WTC11 (cell line): ENCODE measurements at regions not wholly inside any gene's neighbourhood (a gene's known extent, or its start where the extent isn't known, plus 50 kb on each side); places are given as distances from the start of the nearest gene placed in this dataset.
"Not testable (repeated sequence)": the region's sequence is repeated elsewhere in the genome, so short reads cannot be mapped to it uniquely, and the experiment has no call there.

Source experiments
- ATAC-seq: fragments of 200-7000 bp; cut with Tn5 transposase; 2 replicates; pipeline ENCODE4 v1.10.0; 2021; ENCODE audit warnings: mild to moderate bottlenecking, moderate library complexity
- CTCF ChIA-PET: fragments of 300-600 bp; sonication (Branson Sonifier 250); formaldehyde crosslinking; loops from one replicate; lab custom pipeline; 2021; ENCODE audit warnings: antibody characterized with exemption; lab: Charles Lee
- POLR2A ChIA-PET: fragments of 350-600 bp; sonication (Branson Sonifier 250); formaldehyde crosslinking; loops from one replicate; lab custom pipeline; 2021; ENCODE audit warnings: antibody characterized with exemption; lab: Charles Lee
- DNase-seq: peaks from one replicate; pipeline ENCODE4 v3.0.0; 2021; ENCODE audit warnings: low spot score
- H3K27ac Mint-ChIP-seq: 2 replicates; pipeline ENCODE4 v1.8.0; 2021; ENCODE audit warnings: mixed read lengths
- H3K27me3 Mint-ChIP-seq: 2 replicates; pipeline ENCODE4 v1.8.0; 2021; ENCODE audit warnings: low read depth, mild to moderate bottlenecking, moderate library complexity, mixed read lengths
- H3K36me3 Mint-ChIP-seq: 2 replicates; pipeline ENCODE4 v1.8.0; 2021; ENCODE audit warnings: mixed read lengths
- H3K4me1 Mint-ChIP-seq: 2 replicates; pipeline ENCODE4 v1.8.0; 2022; ENCODE audit warnings: mixed read lengths
- H3K4me3 Mint-ChIP-seq: 2 replicates; pipeline ENCODE4 v1.8.0; 2021; ENCODE audit warnings: mild to moderate bottlenecking, moderate library complexity, mixed read lengths
- H3K9me3 Mint-ChIP-seq: 2 replicates; pipeline ENCODE4 v1.8.0; 2021; ENCODE audit warnings: mixed read lengths
- AFF4 ChIP-seq: sonication (generic); formaldehyde crosslinking; IDR thresholded peaks from 2 replicates; pipeline ENCODE4 v1.8.1; 2023; ENCODE audit warnings: mild to moderate bottlenecking, missing genetic modification reagents, borderline replicate concordance
- ARID4B ChIP-seq: sonication (generic); formaldehyde crosslinking; IDR thresholded peaks from 2 replicates; pipeline ENCODE4 v1.8.0; 2023; ENCODE audit warnings: missing genetic modification reagents, mild to moderate bottlenecking, borderline replicate concordance
- ATF1 ChIP-seq: sonication (generic); formaldehyde crosslinking; IDR thresholded peaks from 2 replicates; pipeline ENCODE4 v1.8.1; 2023; ENCODE audit warnings: mild to moderate bottlenecking, moderate library complexity, missing genetic modification reagents
- E2F4 ChIP-seq: sonication (generic); formaldehyde crosslinking; IDR thresholded peaks from 2 replicates; pipeline ENCODE4 v1.8.1; 2022; ENCODE audit warnings: low read depth, mild to moderate bottlenecking, moderate library complexity, missing genetic modification reagents, borderline replicate concordance
- ETV6 ChIP-seq: sonication (generic); formaldehyde crosslinking; IDR thresholded peaks from 2 replicates; pipeline ENCODE4 v1.8.1; 2022; ENCODE audit warnings: mild to moderate bottlenecking, missing genetic modification reagents
- FOXJ3 ChIP-seq: sonication (generic); formaldehyde crosslinking; IDR thresholded peaks from 2 replicates; pipeline ENCODE4 v1.9.0; 2021; ENCODE audit warnings: missing genetic modification reagents, mild to moderate bottlenecking, borderline replicate concordance
- JUN ChIP-seq: sonication (generic); formaldehyde crosslinking; IDR thresholded peaks from 2 replicates; pipeline ENCODE4 v1.8.0; 2023; ENCODE audit warnings: mild to moderate bottlenecking, missing genetic modification reagents
- NFYB ChIP-seq: sonication (generic); formaldehyde crosslinking; conservative IDR thresholded peaks from 2 replicates; pipeline ENCODE4 v1.8.0; 2022; ENCODE audit warnings: low read depth, missing genetic modification reagents
- OVOL2 ChIP-seq: fragments of 250-450 bp; sonication (Bioruptor Pico); IDR thresholded peaks from 2 replicates; pipeline ENCODE4 v1.9.0; 2021; ENCODE audit warnings: mild to moderate bottlenecking, borderline replicate concordance
- SMAD4 ChIP-seq: sonication (generic); formaldehyde crosslinking; IDR thresholded peaks from 2 replicates; pipeline ENCODE4 v1.8.0; 2022; ENCODE audit warnings: mild to moderate bottlenecking, missing genetic modification reagents
- TEAD1 ChIP-seq: sonication (generic); formaldehyde crosslinking; IDR thresholded peaks from 2 replicates; pipeline ENCODE4 v1.8.0; 2022; ENCODE audit warnings: mild to moderate bottlenecking, missing genetic modification reagents
- ZNF232 ChIP-seq: sonication (generic); formaldehyde crosslinking; IDR thresholded peaks from 2 replicates; pipeline ENCODE4 v1.8.0; 2022; ENCODE audit warnings: mild to moderate bottlenecking, missing genetic modification reagents
- ZNF263 ChIP-seq: sonication (generic); formaldehyde crosslinking; IDR thresholded peaks from 2 replicates; pipeline ENCODE4 v1.8.1; 2022; ENCODE audit warnings: low read depth, mild to moderate bottlenecking, moderate library complexity, missing genetic modification reagents

GRCh38 chr15:22237891-22238275, 157.6 kb downstream of the OR4M2 start (continued):
- TF ChIP-seq ATF1 (CRISPR knock-in tag) = no peak
- TF ChIP-seq FOXJ3 = no peak
- TF ChIP-seq ETV6 (CRISPR knock-in tag) = no peak

GRCh38 chr15:22238276-22238958, 158.1 kb downstream of the OR4M2 start:
- H3K4me1 Mint-ChIP-seq, H3K4me3 Mint-ChIP-seq, DNase-seq, ATAC-seq, CTCF ChIA-PET, POLR2A ChIA-PET, H3K27ac Mint-ChIP-seq: not testable (repeated sequence)
- Mint-ChIP-seq H3K36me3 (peaks cover 81% of the 10 kb centered on the region), H3K27me3 (peaks cover 38% of the 10 kb centered on the region), H3K9me3 (peaks cover 75% of the 10 kb centered on the region)

- H3K27ac Mint-ChIP-seq, POLR2A ChIA-PET, ATAC-seq, DNase-seq, H3K4me1 Mint-ChIP-seq, CTCF ChIA-PET, H3K4me3 Mint-ChIP-seq: not testable (repeated sequence)
- Mint-ChIP-seq H3K27me3 (peaks cover 43% of the 10 kb centered on the region), H3K36me3 (peaks cover 85% of the 10 kb centered on the region), H3K9me3 (peaks cover 77% of the 10 kb centered on the region)
Observed at GRCh38 chr15:22238959-22239805, 158.9 kb downstream of the OR4M2 start.

- H3K27ac Mint-ChIP-seq = no peak overlapping the region
Observed at GRCh38 chr15:22239806-22240180, 159.5 kb downstream of the OR4M2 start.

GRCh38 chr15:22240403-22240802, 160.1 kb downstream of the OR4M2 start:
- Mint-ChIP-seq H3K4me1 (no peaks in the 10 kb centered on the region), H3K27ac (no peak overlapping the region), H3K36me3 (peaks cover 85% of the 10 kb centered on the region), H3K9me3 (peaks cover 75% of the 10 kb centered on the region), H3K4me3 (no peak overlapping the region), H3K27me3 (peaks cover 40% of the 10 kb centered on the region)
- ATAC-seq = no peak
- CTCF ChIA-PET = no interaction called here
- DNase-seq = no peak
- POLR2A ChIA-PET = no interaction called here
- no peak for TF ChIP-seq ZNF263 (CRISPR knock-in tag)
- TF ChIP-seq NFYB (CRISPR knock-in tag) = no peak
- no peak for TF ChIP-seq E2F4 (CRISPR knock-in tag)
- TF ChIP-seq SMAD4 (CRISPR knock-in tag) = no peak
- no peak for TF ChIP-seq ARID4B
- no peak for TF ChIP-seq ZNF232
- TF ChIP-seq TEAD1 (CRISPR knock-in tag) = no peak
- no peak for TF ChIP-seq OVOL2 (CRISPR knock-in tag)

More at GRCh38 chr15:22239806-22240180, 159.5 kb downstream of the OR4M2 start:
- Mint-ChIP-seq H3K4me3 (no peak overlapping the region), H3K9me3 (peaks cover 77% of the 10 kb centered on the region), H3K27me3 (peaks cover 46% of the 10 kb centered on the region), H3K4me1 (no peaks in the 10 kb centered on the region), H3K36me3 (peaks cover 87% of the 10 kb centered on the region)
- no peak for ATAC-seq
- TF ChIP-seq AFF4 (CRISPR knock-in tag) = no peak
- no peak for TF ChIP-seq JUN (CRISPR knock-in tag)
- DNase-seq = no peak
- CTCF ChIA-PET = no interaction called here
- POLR2A ChIA-PET = no interaction called here
